Fibroblast of upper back skin (primary cell): ENCODE measurements at regions not wholly inside any gene's neighbourhood (a gene's known extent, or its start where the extent isn't known, plus 50 kb on each side); places are given as distances from the start of the nearest gene placed in this dataset.

Experiments used
- DNase-seq: peaks from one replicate; pipeline ENCODE4 v3.0.0-alpha.2; 2013

GRCh38 chr2:63786471-63786870 lies 55.2 kb upstream of the UGP2 start:
- peak; percentile 63 for DNase-seq

GRCh38 chr2:63788071-63788470 lies 53.6 kb upstream of the UGP2 start:
- peak; percentile 67 for DNase-seq

- DNase-seq: peak; percentile 75
Observed at GRCh38 chr2:63789338-63790020, 52.2 kb upstream of the UGP2 start.

DNA sequence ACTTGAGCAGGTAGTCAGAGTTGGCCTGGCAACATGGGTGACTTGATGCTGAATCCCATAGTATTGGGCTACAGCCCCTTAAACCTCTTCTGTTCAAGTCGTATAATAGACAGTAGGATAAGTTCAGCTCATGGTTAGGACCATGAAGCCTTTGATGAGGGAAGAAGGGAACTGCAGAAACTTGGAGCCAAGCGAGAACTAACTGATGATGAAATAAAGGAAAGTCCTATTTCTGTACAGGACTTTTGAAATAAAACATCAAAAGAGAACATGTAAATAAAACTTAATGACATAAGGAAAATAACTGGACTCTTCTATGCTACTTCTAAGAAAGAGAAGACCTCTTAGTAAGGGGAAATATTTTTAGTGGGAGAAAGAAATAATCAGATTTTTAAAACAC lies 51.2 kb upstream of the UGP2 start:
- DNase-seq: no peak

- peak; percentile 96 for DNase-seq
Observed at GRCh38 chr2:63790906-63791305, 50.8 kb upstream of the UGP2 start.

DNA sequence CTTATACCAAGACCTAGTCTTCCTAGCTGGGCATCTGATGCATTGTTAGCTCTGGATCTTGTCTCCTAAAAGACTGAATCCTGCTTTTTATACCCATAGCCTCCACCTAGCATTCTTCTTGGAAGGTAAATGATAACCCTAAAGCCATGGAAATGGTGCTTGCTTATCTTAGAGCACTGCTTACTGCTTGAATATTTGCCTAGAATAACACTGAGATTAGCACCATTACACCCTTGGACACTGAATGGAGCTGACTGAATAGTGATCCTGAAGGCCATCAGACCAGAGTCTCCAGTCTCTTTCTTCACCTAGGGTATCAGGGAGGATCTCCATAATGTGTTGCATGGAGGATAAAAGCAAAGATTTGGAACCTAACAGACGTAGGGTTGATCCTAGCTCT lies 50.3 kb upstream of the UGP2 start:
- no peak for DNase-seq
